Skeletal muscle tissue (tissue), 3 donors: ENCODE measurements at regions not wholly inside any gene's neighbourhood (a gene's known extent, or its start where the extent isn't known, plus 50 kb on each side); places are given as distances from the start of the nearest gene placed in this dataset.

ENCODE experiments used
- H3K27ac ChIP-seq: one replicate; pipeline ENCODE4 v1.7.0; 2013; ENCODE audit warnings: mild to moderate bottlenecking, low read depth, low read length, inconsistent platforms
- H3K27me3 ChIP-seq, 3 donors: one replicate each; pipeline ENCODE4 v1.7.0; 2013; ENCODE audit warnings: low read length in 3 of 3; ENCODE audit not compliant: control insufficient read depth in 3 of 3, insufficient read depth in 3 of 3
- H3K36me3 ChIP-seq, 3 donors: one replicate each; pipeline ENCODE4 v1.7.0; 2013; ENCODE audit warnings: low read length in 3 of 3; ENCODE audit not compliant: control insufficient read depth in 3 of 3, insufficient read depth in 3 of 3
- H3K4me1 ChIP-seq, 3 donors: one replicate each; pipeline ENCODE4 v1.7.0; 2013; ENCODE audit warnings: low read length in 3 of 3, mild to moderate bottlenecking in 3 of 3; ENCODE audit not compliant: control insufficient read depth in 3 of 3, insufficient read depth in 3 of 3
- H3K4me3 ChIP-seq, 3 donors: one replicate each; pipeline ENCODE4 v1.7.0; 2013; ENCODE audit warnings: low read length in 3 of 3
- H3K9ac ChIP-seq, 3 donors: one replicate each; pipeline ENCODE4 v1.7.0; 2013; ENCODE audit warnings: low read length in 3 of 3, mild to moderate bottlenecking in 3 of 3, moderate library complexity in 2 of 3, low read depth in 1 of 3
- H3K9me3 ChIP-seq, 3 donors: one replicate each; pipeline ENCODE4 v1.7.0; 2013; ENCODE audit warnings: low read length in 3 of 3; ENCODE audit not compliant: control insufficient read depth in 3 of 3
- donor health status: Osteomylitis.

DNA sequence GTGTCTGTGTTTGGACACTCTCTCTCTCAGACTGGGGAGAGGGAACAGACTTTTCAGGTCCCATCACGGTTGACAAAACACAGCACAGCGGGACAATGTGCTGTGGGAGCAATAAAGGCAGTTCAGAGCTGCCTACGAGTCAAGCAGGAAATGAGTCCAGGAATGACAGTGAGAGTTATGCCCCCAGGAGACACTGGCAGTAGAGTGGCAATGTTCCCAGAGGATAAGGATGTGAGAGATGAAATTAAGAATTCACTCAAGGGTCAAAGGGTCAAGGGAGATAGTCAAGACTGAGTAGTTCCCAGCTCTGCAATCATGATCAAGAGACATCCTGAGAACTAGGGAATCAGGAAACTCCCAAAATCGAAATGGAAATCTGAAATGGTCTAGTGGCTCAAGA, 156.1 kb downstream of the LURAP1L start:
- Histone ChIP-seq H3K36me3 (no peaks in the 10 kb centered on the region), H3K4me1 (no peaks in the 10 kb centered on the region), H3K4me3 (no peak overlapping the region), H3K27ac (no peak overlapping the region), H3K9ac (no peak overlapping the region), H3K9me3 (no peaks in the 10 kb centered on the region), H3K27me3 (no peaks in the 10 kb centered on the region)

DNA sequence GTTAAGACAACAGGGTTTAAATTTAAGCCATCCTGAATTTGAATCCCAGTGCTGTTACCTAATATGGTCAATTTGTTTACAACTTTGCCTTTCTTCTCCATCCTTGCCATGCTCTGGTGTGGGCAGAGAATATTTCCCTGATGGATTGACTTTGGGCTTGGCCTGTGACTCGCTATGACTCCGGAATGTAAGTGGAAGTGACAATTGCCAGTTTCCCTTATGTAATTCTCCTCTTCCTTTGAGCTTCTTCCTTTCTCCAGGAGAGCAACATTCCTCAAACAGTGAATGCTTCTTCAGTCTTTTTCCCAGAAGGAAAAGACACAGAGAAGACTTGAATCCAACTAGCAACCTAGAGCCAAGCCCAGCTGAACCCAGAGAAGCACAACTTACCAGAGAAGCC, 159.1 kb downstream of the LURAP1L start:
- Histone ChIP-seq H3K9ac (no peak overlapping the region), H3K36me3 (no peaks in the 10 kb centered on the region), H3K4me3 (no peak overlapping the region), H3K9me3 (no peaks in the 10 kb centered on the region), H3K4me1 (no peaks in the 10 kb centered on the region), H3K27ac (no peak overlapping the region), H3K27me3 (no peaks in the 10 kb centered on the region)

DNA sequence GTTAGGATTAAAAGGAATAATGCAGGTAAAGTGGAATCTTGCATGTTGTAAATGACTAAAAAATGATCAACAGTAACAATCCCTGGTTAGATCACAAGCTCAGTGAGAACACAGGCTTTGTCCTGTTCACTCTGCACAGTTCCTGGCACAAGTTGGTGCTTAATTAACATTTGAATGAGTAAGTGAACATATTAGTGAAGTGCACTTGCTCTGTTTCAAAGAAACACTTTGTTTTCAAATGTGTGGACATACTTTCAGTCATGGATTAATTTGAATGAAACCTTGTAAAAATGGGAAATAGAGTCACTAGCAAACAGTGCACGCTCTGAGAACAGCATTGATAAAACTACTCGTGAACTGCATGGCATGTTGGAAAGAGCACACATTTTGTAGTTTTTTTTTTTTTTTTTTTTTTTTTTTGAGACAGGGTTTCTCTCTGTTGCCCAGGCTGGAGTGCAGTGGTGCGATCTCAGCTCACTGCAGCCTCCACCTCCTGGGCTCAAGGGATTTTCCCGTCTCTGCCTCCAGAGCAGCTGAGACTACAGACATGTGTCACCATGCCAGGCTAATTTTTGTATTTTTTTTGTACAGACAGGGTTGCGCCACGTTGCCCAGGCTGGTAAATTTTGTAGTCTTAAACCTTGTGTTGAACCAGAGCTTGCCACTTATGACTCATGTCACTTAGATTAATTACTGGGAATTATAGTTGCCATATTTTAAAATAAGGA, 159.9 kb downstream of the LURAP1L start:
- Histone ChIP-seq H3K27me3 (no peaks in the 10 kb centered on the region), H3K36me3 (no peaks in the 10 kb centered on the region), H3K27ac (no peak overlapping the region), H3K9me3 (no peaks in the 10 kb centered on the region), H3K4me1 (no peaks in the 10 kb centered on the region), H3K9ac (no peak overlapping the region), H3K4me3 (no peak overlapping the region)

DNA sequence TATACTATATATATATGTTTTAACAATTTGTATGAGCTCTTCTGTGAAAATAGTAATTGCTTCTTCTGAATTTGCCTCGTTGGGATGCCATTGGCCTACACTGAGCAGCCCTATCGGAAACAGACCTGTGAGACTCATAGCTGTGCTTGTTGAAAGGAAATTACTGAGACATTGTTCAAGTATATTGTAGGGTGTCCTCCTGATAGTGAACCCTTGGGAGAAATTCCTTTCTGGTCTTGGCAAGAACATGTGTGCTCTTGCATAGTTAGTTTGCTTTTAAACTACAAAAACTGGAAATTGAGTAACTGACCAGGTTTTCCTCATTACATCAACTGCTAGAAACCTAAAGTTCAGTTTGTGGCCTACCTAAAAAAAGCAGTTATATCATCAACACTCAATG, 160.9 kb downstream of the LURAP1L start:
- no peaks in the 10 kb centered on the region for H3K36me3 ChIP-seq
- no peak overlapping the region for H3K27ac ChIP-seq

DNA sequence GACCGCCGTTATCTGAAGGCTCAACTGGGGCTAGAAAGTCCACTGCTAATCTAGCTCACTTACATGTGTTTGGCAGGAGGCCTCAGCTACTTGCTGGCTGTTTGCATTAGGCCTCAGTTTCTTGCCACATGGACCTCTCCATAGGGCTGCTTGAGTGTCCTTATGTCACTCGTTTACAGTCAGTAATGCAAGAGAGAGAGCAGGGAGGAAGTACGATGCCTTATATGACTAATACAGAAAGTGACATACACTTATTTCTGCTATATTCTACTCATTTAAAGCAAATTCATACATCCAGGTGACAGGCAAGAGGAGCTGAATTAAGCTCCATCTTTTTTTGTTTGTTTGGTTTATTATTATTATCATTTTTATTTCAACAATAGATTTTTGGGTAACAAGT, 179.6 kb downstream of the LURAP1L start:
- Histone ChIP-seq H3K4me1 (no peaks in the 10 kb centered on the region), H3K27ac (no peak overlapping the region), H3K4me3 (no peak overlapping the region), H3K9me3 (peaks cover 2% of the 10 kb centered on the region in 3 donors), H3K36me3 (no peaks in the 10 kb centered on the region), H3K27me3 (no peaks in the 10 kb centered on the region), H3K9ac (no peak overlapping the region)

More for the DNA sequence above, 160.9 kb downstream of the LURAP1L start:
- no peaks in the 10 kb centered on the region for H3K4me1 ChIP-seq
- no peak overlapping the region for H3K4me3 ChIP-seq
- H3K9ac ChIP-seq = no peak overlapping the region
- no peaks in the 10 kb centered on the region for H3K27me3 ChIP-seq
- no peaks in the 10 kb centered on the region for H3K9me3 ChIP-seq

- Histone ChIP-seq H3K4me3 (no peak overlapping the region), H3K9ac (no peak overlapping the region), H3K27ac (no peak overlapping the region), H3K4me1 (no peaks in the 10 kb centered on the region), H3K36me3 (no peaks in the 10 kb centered on the region), H3K9me3 (peaks cover 2% of the 10 kb centered on the region in 3 donors), H3K27me3 (no peaks in the 10 kb centered on the region)
Measured at GRCh38 chr9:12955510-12956163, 180.8 kb downstream of the LURAP1L start.

GRCh38 chr9:12956261-12956660, 181.4 kb downstream of the LURAP1L start:
- no peak overlapping the region for H3K9ac ChIP-seq
- H3K36me3 ChIP-seq = no peaks in the 10 kb centered on the region
- H3K27me3 ChIP-seq = no peaks in the 10 kb centered on the region
- no peak overlapping the region for H3K27ac ChIP-seq
- H3K4me3 ChIP-seq = no peak overlapping the region
- peaks cover 2% of the 10 kb centered on the region in 3 donors for H3K9me3 ChIP-seq
- H3K4me1 ChIP-seq = no peaks in the 10 kb centered on the region

- Histone ChIP-seq H3K9me3 (peaks cover 2% of the 10 kb centered on the region in 3 donors), H3K4me3 (no peak overlapping the region), H3K9ac (no peak overlapping the region), H3K27me3 (no peaks in the 10 kb centered on the region), H3K27ac (no peak overlapping the region), H3K36me3 (no peaks in the 10 kb centered on the region), H3K4me1 (no peaks in the 10 kb centered on the region)
Measured at GRCh38 chr9:12956805-12957204, 182.0 kb downstream of the LURAP1L start.

GRCh38 chr9:12958279-12958678, 183.5 kb downstream of the LURAP1L start:
- H3K9ac ChIP-seq = no peak overlapping the region

GRCh38 chr9:12958708-12959107, 183.9 kb downstream of the LURAP1L start:
- Histone ChIP-seq H3K4me3 (no peak overlapping the region), H3K27ac (no peak overlapping the region), H3K4me1 (no peaks in the 10 kb centered on the region), H3K27me3 (no peaks in the 10 kb centered on the region), H3K9ac (no peak overlapping the region), H3K9me3 (peaks cover 2% of the 10 kb centered on the region in 3 donors), H3K36me3 (no peaks in the 10 kb centered on the region)

More at GRCh38 chr9:12958279-12958678, 183.5 kb downstream of the LURAP1L start:
- Histone ChIP-seq H3K9me3 (peaks cover 2% of the 10 kb centered on the region in 3 donors), H3K27me3 (no peaks in the 10 kb centered on the region), H3K36me3 (no peaks in the 10 kb centered on the region), H3K4me3 (no peak overlapping the region), H3K27ac (no peak overlapping the region), H3K4me1 (no peaks in the 10 kb centered on the region)
